H1 (cell line): ENCODE measurements at regions not wholly inside any gene's neighbourhood (a gene's known extent, or its start where the extent isn't known, plus 50 kb on each side); places are given as distances from the start of the nearest gene placed in this dataset.

ENCODE experiments used
- CTCF ChIA-PET: fragments of 300-600 bp; sonication (Branson Sonifier 250); formaldehyde crosslinking; loops from one replicate; lab custom pipeline; 2021; ENCODE audit not compliant: partially characterized antibody; lab: Charles Lee
- POLR2A ChIA-PET: fragments of 300-600 bp; sonication (Branson Sonifier 250); formaldehyde crosslinking; loops from one replicate; lab custom pipeline; 2021; ENCODE audit warnings: inconsistent platforms; ENCODE audit not compliant: partially characterized antibody; lab: Charles Lee
- DNase-seq, 2 experiments: peaks; one replicate each; pipeline versions ENCODE4 v3.0.0 to v3.0.0-alpha.2; 2010 to 2022; ENCODE audit warnings: low spot score in 2 of 2, low read depth in 1 of 2, mixed read lengths in 1 of 2
- FAIRE-seq: peaks from 2 replicates; lab custom pipeline; 2011; peaks lifted over from hg19 to GRCh38; lab: Jason Lieb, UNC
- H2AFZ ChIP-seq: 2 replicates; pipeline ENCODE4 v1.8.1; 2012; ENCODE audit warnings: low read length, inconsistent platforms
- H2AK5ac ChIP-seq: 2 replicates; pipeline ENCODE4 v1.6.1; 2013; ENCODE audit warnings: low read depth, low read length
- H2BK120ac ChIP-seq: replicated peaks from 2 replicates; pipeline ENCODE3; 2013; ENCODE audit warnings: low read depth, low read length, inconsistent platforms
- H2BK12ac ChIP-seq: 2 replicates; pipeline ENCODE4 v1.6.1; 2013; ENCODE audit warnings: low read depth, low read length
- H2BK15ac ChIP-seq: 2 replicates; pipeline ENCODE4 v1.6.1; 2013; ENCODE audit warnings: low read length
- H2BK20ac ChIP-seq: 2 replicates; pipeline ENCODE4 v1.6.1; 2013; ENCODE audit warnings: low read length
- H2BK5ac ChIP-seq: 2 replicates; pipeline ENCODE4 v1.6.1; 2013; ENCODE audit warnings: low read depth, low read length
- H3K14ac ChIP-seq: 2 replicates; pipeline ENCODE4 v1.6.1; 2013; ENCODE audit warnings: inconsistent platforms; ENCODE audit not compliant: insufficient read length
- H3K18ac ChIP-seq: 2 replicates; pipeline ENCODE4 v1.6.1; 2013; ENCODE audit warnings: low read length; ENCODE audit errors: extremely low read depth
- H3K23ac ChIP-seq: 2 replicates; pipeline ENCODE4 v1.6.1; 2013; ENCODE audit warnings: inconsistent platforms; ENCODE audit not compliant: insufficient read length
- H3K23me2 ChIP-seq: 2 replicates; pipeline ENCODE4 v1.6.1; 2013; ENCODE audit warnings: low read depth, low read length
- H3K27ac ChIP-seq: 2 replicates; pipeline ENCODE4 v1.6.1; 2011; ENCODE audit warnings: low read depth, low read length, inconsistent platforms
- H3K27me3 ChIP-seq, 4 experiments: replicated peaks in 1 of 4; 1 replicate in 1 of 4; 2 replicates in 3 of 4; pipeline versions ENCODE4 v1.6.1 to v1.8.1; 2011 to 2013; ENCODE audit warnings: low read length in 3 of 4, mild to moderate bottlenecking in 3 of 4, inconsistent platforms in 2 of 4, mixed read lengths in 2 of 4, moderate library complexity in 1 of 4; ENCODE audit not compliant: control insufficient read depth in 3 of 4, insufficient read depth in 3 of 4; ENCODE audit errors: extremely low read depth in 1 of 4
- H3K36me3 ChIP-seq, 4 experiments: 2 replicates each; pipeline versions ENCODE4 v1.6.1 to v1.8.1; 2011 to 2013; ENCODE audit warnings: mild to moderate bottlenecking in 4 of 4, low read length in 3 of 4, moderate library complexity in 2 of 4, control low read depth in 1 of 4, inconsistent platforms in 1 of 4; ENCODE audit not compliant: insufficient read depth in 4 of 4, control insufficient read depth in 2 of 4
- H3K4ac ChIP-seq: replicated peaks from 2 replicates; pipeline ENCODE3; 2013; ENCODE audit warnings: low read length, low read depth, mixed read lengths, inconsistent platforms; ENCODE audit not compliant: insufficient read length
- H3K4me1 ChIP-seq, 4 experiments: replicated peaks in 1 of 4; 1 replicate in 1 of 4; 2 replicates in 3 of 4; pipeline versions ENCODE4 v1.6.1 to v1.8.1; 2011 to 2013; ENCODE audit warnings: low read length in 3 of 4, inconsistent platforms in 2 of 4, mixed read lengths in 1 of 4; ENCODE audit not compliant: insufficient read depth in 4 of 4, control insufficient read depth in 3 of 4
- H3K4me2 ChIP-seq, 2 experiments: 2 replicates each; pipeline versions ENCODE4 v1.6.1 to v1.8.1; 2011 to 2013; ENCODE audit warnings: low read depth in 2 of 2, low read length in 2 of 2, control low read depth in 1 of 2, inconsistent platforms in 1 of 2, mild to moderate bottlenecking in 1 of 2; ENCODE audit not compliant: insufficient read depth in 1 of 2
- H3K4me3 ChIP-seq, 4 experiments: fragments of 200-600, 300-600 bp in 1 of 4; sonication (generic), shearing (Covaris generic), sonication (Bioruptor Twin) in 1 of 4; 2 replicates each; pipeline versions ENCODE4 v1.5.1 to v1.8.1; 2011 to 2016; ENCODE audit warnings: low read length in 4 of 4, low read depth in 3 of 4, control low read depth in 2 of 4, inconsistent platforms in 2 of 4, mild to moderate bottlenecking in 2 of 4, mixed read lengths in 1 of 4, moderate library complexity in 1 of 4; ENCODE audit not compliant: insufficient read depth in 2 of 4; ENCODE audit errors: extremely low read depth in 1 of 4
- H3K56ac ChIP-seq: replicated peaks from 2 replicates; pipeline ENCODE3; 2013; ENCODE audit warnings: low read depth, mild to moderate bottlenecking, mixed read lengths, low read length, inconsistent platforms; ENCODE audit not compliant: insufficient read length
- H3K79me1 ChIP-seq: 2 replicates; pipeline ENCODE4 v1.6.1; 2013; ENCODE audit warnings: low read depth, low read length, control low read depth
- H3K79me2 ChIP-seq, 2 experiments: 2 replicates each; pipeline versions ENCODE4 v1.6.1 to v1.8.1; 2012 to 2013; ENCODE audit warnings: low read length in 2 of 2, mild to moderate bottlenecking in 2 of 2, inconsistent platforms in 1 of 2; ENCODE audit not compliant: insufficient read depth in 2 of 2, control insufficient read depth in 1 of 2
- H3K9ac ChIP-seq, 4 experiments: replicated peaks in 1 of 4; 1 replicate in 1 of 4; 2 replicates in 3 of 4; pipeline versions ENCODE4 v1.6.1 to v1.8.1; 2011 to 2013; ENCODE audit warnings: low read depth in 3 of 4, low read length in 3 of 4, control low read depth in 2 of 4, mild to moderate bottlenecking in 2 of 4, moderate library complexity in 2 of 4, inconsistent platforms in 1 of 4; ENCODE audit errors: extremely low read depth in 1 of 4
- H3K9me3 ChIP-seq, 2 experiments: 2 replicates each; pipeline versions ENCODE4 v1.6.1 to v1.8.1; 2012 to 2013; ENCODE audit warnings: mild to moderate bottlenecking in 2 of 2, moderate library complexity in 2 of 2, control low read depth in 1 of 2, inconsistent platforms in 1 of 2, low read depth in 1 of 2, low read length in 1 of 2, mixed read lengths in 1 of 2; ENCODE audit not compliant: insufficient read depth in 2 of 2
- H4K20me1 ChIP-seq, 2 experiments: replicated peaks in 1 of 2; 2 replicates each; pipeline versions ENCODE3 to v1.8.1; 2011 to 2013; ENCODE audit warnings: inconsistent platforms in 2 of 2, low read length in 2 of 2, mild to moderate bottlenecking in 1 of 2; ENCODE audit not compliant: insufficient read depth in 2 of 2, control insufficient read depth in 1 of 2
- H4K5ac ChIP-seq: 2 replicates; pipeline ENCODE4 v1.6.1; 2013; ENCODE audit warnings: low read length, low read depth, mixed read lengths, inconsistent platforms; ENCODE audit not compliant: insufficient read length
- H4K8ac ChIP-seq: 2 replicates; pipeline ENCODE4 v1.8.0; 2013; ENCODE audit warnings: mild to moderate bottlenecking, moderate library complexity, low read length, inconsistent platforms; ENCODE audit not compliant: insufficient read depth; ENCODE audit errors: extremely low read depth
- H4K91ac ChIP-seq: replicated peaks from 2 replicates; pipeline ENCODE3; 2013; ENCODE audit warnings: low read length, mixed read lengths, inconsistent platforms; ENCODE audit not compliant: insufficient read length
- CHD2 ChIP-seq: IDR thresholded peaks from 2 replicates; pipeline ENCODE4 v1.6.1; 2012; ENCODE audit warnings: low read length, improper control_type of control experiment
- HDAC6 ChIP-seq: IDR thresholded peaks from one replicate; pipeline ENCODE4 v1.7.1; 2012; ENCODE audit warnings: low read depth, mild to moderate bottlenecking, inconsistent platforms, low read length, moderate library complexity
- PHF8 ChIP-seq: fragments of 200-600 bp; sonication (generic); conservative IDR thresholded peaks from 2 replicates; pipeline ENCODE4 v1.7.1; 2012; ENCODE audit warnings: low read depth, mild to moderate bottlenecking, inconsistent platforms, low read length, moderate library complexity
- POLR2AphosphoS5 ChIP-seq: IDR thresholded peaks from 2 replicates; pipeline ENCODE4 v1.6.1; 2011; ENCODE audit warnings: low read depth, low read length
- SP4 ChIP-seq: IDR thresholded peaks from 2 replicates; pipeline ENCODE4 v1.6.1; 2012; ENCODE audit warnings: low read length, inconsistent platforms
- USF2 ChIP-seq: IDR thresholded peaks from 2 replicates; pipeline ENCODE4 v1.6.1; 2011; ENCODE audit warnings: low read length, improper control_type of control experiment
- WGBS, 2 experiments: shearing (Covaris generic) in 1 of 2; methylation state at CpG; one replicate each; pipeline versions ENCODE4 v1.1.6 to v1.1.7; 2013 to 2015; ENCODE audit warnings: low lambda C conversion rate in 2 of 2, mixed read lengths in 2 of 2, inconsistent platforms in 1 of 2, low coverage in 1 of 2, missing lambda C conversion rate in 1 of 2; ENCODE audit not compliant: insufficient replicate concordance in 2 of 2, insufficient coverage in 1 of 2, insufficient read length in 1 of 2; ENCODE audit errors: extremely low coverage in 1 of 2, missing lambda C conversion rate in 1 of 2; 5-methylcytosine and 5-hydroxymethylcytosine counted together

GRCh38 chr6:164520916-164521315, 788.5 kb downstream of the C6orf118 start:
- no peak overlapping the region for H2BK20ac ChIP-seq
- no peak overlapping the region for H3K14ac ChIP-seq
- H4K91ac ChIP-seq, result no peak overlapping the region
- no peaks in the 10 kb centered on the region for H4K20me1 ChIP-seq
- H3K23me2 ChIP-seq, result no peaks in the 10 kb centered on the region
- ChIA-PET POLR2A (no interaction called here), CTCF (no interaction called here)
- no peak overlapping the region for H4K5ac ChIP-seq
- H3K4me1 ChIP-seq, result no peaks in the 10 kb centered on the region
- no peaks in the 10 kb centered on the region for H3K79me1 ChIP-seq
- H2BK5ac ChIP-seq, result no peak overlapping the region
- H3K9me3 ChIP-seq, result peaks cover 19 to 30% of the 10 kb centered on the region in 2 experiments
- no peak overlapping the region for H2AK5ac ChIP-seq
- H2BK15ac ChIP-seq, result no peak overlapping the region
- H3K4me3 ChIP-seq, result no peak overlapping the region
- H3K9ac ChIP-seq, result no peak overlapping the region
- no peaks in the 10 kb centered on the region for H3K27me3 ChIP-seq
- FAIRE-seq (no peak), DNase-seq (no peak)
- H3K36me3 ChIP-seq, result no peaks in the 10 kb centered on the region; a peak in 1 of 8 replicates
- no peak overlapping the region for H2AFZ ChIP-seq
- no peak overlapping the region for H3K4me2 ChIP-seq
- H2BK12ac ChIP-seq, result no peak overlapping the region
- no peak overlapping the region for H3K27ac ChIP-seq
- H3K56ac ChIP-seq, result no peak overlapping the region
- no peak overlapping the region for H3K18ac ChIP-seq
- H4K8ac ChIP-seq, result no peak overlapping the region
- H3K4ac ChIP-seq, result no peak overlapping the region
- 94% methylated on average over 4 of the region's 4 CpGs; no CpG with 5 or more reads in 1 of the 2 experiments for WGBS, 2 experiments
- H3K79me2 ChIP-seq, result no peaks in the 10 kb centered on the region
- H2BK120ac ChIP-seq, result no peak overlapping the region
- H3K23ac ChIP-seq, result no peak overlapping the region
- TF ChIP-seq PHF8 (no peak), CHD2 (no peak), SP4 (no peak), HDAC6 (no peak), USF2 (no peak), POLR2AphosphoS5 (no peak)
